Testis (tissue), 2 donors: ENCODE measurements at regions not wholly inside any gene's neighbourhood (a gene's known extent, or its start where the extent isn't known, plus 50 kb on each side); places are given as distances from the start of the nearest gene placed in this dataset.

Experiments used
- DNase-seq: peaks from one replicate; pipeline ENCODE4 v3.0.0-alpha.2; 2019
- H3K27ac ChIP-seq, 2 donors: fragments of 200-600 bp; sonication (generic); one replicate each; pipeline ENCODE4 v1.5.1; 2019
- H3K27me3 ChIP-seq: fragments of 200-600 bp; sonication (generic); one replicate; pipeline ENCODE4 v1.5.1; 2019
- H3K36me3 ChIP-seq: fragments of 200-600 bp; sonication (generic); one replicate; pipeline ENCODE4 v1.5.1; 2017; ENCODE audit warnings: low read depth; ENCODE audit errors: missing control alignments
- H3K4me1 ChIP-seq: fragments of 200-600 bp; sonication (generic); one replicate; pipeline ENCODE4 v1.5.1; 2019
- H3K4me3 ChIP-seq, 2 donors: fragments of 200-600 bp; sonication (generic); one replicate each; pipeline ENCODE4 v1.5.1; 2017 to 2019
- H3K9me3 ChIP-seq: fragments of 200-600 bp; sonication (generic); one replicate; pipeline ENCODE4 v1.5.1; 2017
- POLR2A ChIP-seq: fragments of 450-650 bp; IDR thresholded peaks from one replicate; pipeline ENCODE4 v1.6.1; 2017; ENCODE audit warnings: antibody characterized with exemption, mild to moderate bottlenecking, moderate library complexity
- WGBS, 2 donors: methylation state at CpG; one replicate each; pipeline ENCODE4 v1.1.5; 2018; 5-methylcytosine and 5-hydroxymethylcytosine counted together
- intact Hi-C: fragments of 100-400 bp; cut with DNase I; formaldehyde crosslinking; loops from one replicate; pipeline ENCODE4 v1.15.1; 2023; ENCODE audit warnings: low total_unique reads
- TF ChIP-seq, protein P1 (sequence below), 3 experiments: fragments of 450-650 bp in 2 of 3; fragments of 200-600 bp in 1 of 3; sonication (generic) in 1 of 3; IDR thresholded peaks; one replicate each; pipeline ENCODE4 v1.5.1; 2016 to 2019; ENCODE audit warnings: antibody characterized with exemption in 3 of 3, mild to moderate bottlenecking in 2 of 3, moderate library complexity in 1 of 3

DNA sequence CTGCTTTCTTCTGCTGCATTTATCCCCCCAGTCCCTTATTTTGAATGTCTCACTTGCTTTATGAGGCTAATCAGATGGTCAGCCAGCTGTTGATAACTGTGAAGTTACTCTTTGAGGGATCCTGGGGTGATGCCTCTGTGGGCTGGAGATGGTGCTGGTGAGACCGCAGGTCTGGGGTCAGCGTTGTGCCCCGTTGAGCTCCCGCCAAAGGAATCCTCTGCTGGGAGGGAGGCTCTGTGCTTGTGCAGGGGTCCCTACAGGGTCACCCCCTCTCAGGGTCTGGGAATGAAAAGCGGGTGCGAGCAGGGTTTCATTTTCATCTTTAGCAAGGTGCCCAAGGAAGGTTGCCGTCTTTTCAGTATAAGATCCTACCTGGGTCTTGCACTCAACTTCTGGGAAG is 161.2 kb upstream of the RTL1 start:
- H3K36me3 ChIP-seq, result no peaks in the 10 kb centered on the region

DNA sequence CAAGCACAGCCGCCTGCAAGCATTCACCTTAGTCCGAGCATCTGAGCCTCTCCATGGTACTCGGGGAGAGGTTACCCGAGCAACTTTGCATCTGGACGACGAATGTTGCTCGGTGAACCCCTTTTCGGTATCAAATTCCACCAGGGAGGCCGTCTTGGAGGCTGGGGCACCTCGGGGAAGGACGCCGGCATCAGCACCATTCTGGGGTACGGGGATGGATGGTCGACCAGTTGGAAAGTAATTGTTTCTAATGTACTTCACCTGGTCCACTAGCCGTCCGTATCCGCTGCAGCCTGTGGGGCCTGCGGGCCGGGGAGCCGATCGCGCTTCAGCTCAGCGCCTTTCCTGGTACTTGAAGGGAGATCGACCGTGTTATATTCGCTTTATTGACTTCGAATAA is 161.7 kb upstream of the RTL1 start:
- TF ChIP-seq, protein P1, sequence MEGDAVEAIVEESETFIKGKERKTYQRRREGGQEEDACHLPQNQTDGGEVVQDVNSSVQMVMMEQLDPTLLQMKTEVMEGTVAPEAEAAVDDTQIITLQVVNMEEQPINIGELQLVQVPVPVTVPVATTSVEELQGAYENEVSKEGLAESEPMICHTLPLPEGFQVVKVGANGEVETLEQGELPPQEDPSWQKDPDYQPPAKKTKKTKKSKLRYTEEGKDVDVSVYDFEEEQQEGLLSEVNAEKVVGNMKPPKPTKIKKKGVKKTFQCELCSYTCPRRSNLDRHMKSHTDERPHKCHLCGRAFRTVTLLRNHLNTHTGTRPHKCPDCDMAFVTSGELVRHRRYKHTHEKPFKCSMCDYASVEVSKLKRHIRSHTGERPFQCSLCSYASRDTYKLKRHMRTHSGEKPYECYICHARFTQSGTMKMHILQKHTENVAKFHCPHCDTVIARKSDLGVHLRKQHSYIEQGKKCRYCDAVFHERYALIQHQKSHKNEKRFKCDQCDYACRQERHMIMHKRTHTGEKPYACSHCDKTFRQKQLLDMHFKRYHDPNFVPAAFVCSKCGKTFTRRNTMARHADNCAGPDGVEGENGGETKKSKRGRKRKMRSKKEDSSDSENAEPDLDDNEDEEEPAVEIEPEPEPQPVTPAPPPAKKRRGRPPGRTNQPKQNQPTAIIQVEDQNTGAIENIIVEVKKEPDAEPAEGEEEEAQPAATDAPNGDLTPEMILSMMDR (IDR thresholded peaks at IDR 0.05), result no peak
- no peak for TF ChIP-seq POLR2A
- 96 to 98% methylated on average over 26 to 27 of the region's 27 CpGs for WGBS, 2 donors
- no peak overlapping the region for H3K4me3 ChIP-seq
- no peak overlapping the region for H3K27ac ChIP-seq
- no peaks in the 10 kb centered on the region for H3K9me3 ChIP-seq
- no peak for DNase-seq
- H3K4me1 ChIP-seq, result no peaks in the 10 kb centered on the region
- H3K36me3 ChIP-seq, result no peaks in the 10 kb centered on the region
- no peaks in the 10 kb centered on the region for H3K27me3 ChIP-seq
- intact Hi-C loops, result no loop called here

More for the DNA sequence above, 161.2 kb upstream of the RTL1 start:
- Histone ChIP-seq H3K4me1 (no peaks in the 10 kb centered on the region), H3K4me3 (no peak overlapping the region), H3K27me3 (no peaks in the 10 kb centered on the region), H3K27ac (no peak overlapping the region), H3K9me3 (no peaks in the 10 kb centered on the region)
- intact Hi-C loops, result no loop called here
- no peak for TF ChIP-seq POLR2A
- TF ChIP-seq, protein P1 (IDR thresholded peaks at IDR 0.05), result no peak
- DNase-seq, result no peak
- WGBS, 2 donors, result 90 to 91% methylated on average over 7 of the region's 7 CpGs

DNA sequence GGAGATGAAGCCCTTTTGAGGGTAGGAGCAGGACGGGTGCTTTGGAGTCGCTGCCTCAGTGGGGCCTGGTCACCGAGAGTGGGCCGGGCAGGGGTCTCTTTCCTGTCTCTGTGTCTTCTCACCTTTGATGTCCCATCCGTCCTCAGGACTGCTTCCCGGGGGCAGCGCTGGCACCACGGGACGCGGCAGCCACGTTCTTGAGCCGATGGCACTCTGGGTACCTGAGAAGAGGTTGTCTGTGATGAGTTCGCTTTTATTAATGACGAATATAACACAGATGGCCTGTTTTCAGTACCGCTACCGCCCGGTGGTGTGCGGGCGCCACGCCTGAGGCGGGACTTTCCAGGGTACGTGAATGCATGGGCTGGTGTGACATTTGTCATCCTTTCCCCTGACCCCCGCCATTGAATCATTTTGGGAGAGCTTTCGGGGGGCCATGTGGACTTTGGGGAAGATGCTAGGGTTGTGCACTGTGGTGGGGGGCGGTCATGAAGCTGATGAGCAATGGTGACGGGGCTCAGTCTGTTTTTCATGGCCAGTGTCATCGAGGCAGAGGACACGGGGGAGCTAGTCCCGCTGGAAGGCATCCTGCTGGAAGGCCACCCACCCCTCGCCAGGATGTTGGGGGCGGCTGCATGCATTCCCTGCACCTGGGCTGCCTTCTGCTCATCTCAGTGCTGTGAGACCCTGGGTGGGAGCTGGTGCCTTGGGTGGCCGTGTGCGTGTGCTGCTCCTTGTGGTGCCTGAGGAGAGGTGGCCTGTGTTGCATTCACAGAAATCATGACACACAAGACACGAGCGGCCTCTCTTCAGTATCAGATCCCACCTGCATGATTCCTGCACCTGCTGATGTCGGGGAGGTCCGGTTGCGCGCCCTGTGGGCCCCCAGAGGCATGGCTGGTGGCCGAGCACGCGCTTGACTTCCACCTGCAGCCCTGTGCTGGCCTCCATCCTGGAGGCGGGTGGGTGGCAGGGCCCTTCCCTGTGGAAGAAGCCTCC is 162.5 kb upstream of the RTL1 start:
- intact Hi-C loops, result no loop called here
- DNase-seq, result no peak
- TF ChIP-seq, protein P1 (IDR thresholded peaks at IDR 0.05), result no peak
- TF ChIP-seq POLR2A, result no peak

DNA sequence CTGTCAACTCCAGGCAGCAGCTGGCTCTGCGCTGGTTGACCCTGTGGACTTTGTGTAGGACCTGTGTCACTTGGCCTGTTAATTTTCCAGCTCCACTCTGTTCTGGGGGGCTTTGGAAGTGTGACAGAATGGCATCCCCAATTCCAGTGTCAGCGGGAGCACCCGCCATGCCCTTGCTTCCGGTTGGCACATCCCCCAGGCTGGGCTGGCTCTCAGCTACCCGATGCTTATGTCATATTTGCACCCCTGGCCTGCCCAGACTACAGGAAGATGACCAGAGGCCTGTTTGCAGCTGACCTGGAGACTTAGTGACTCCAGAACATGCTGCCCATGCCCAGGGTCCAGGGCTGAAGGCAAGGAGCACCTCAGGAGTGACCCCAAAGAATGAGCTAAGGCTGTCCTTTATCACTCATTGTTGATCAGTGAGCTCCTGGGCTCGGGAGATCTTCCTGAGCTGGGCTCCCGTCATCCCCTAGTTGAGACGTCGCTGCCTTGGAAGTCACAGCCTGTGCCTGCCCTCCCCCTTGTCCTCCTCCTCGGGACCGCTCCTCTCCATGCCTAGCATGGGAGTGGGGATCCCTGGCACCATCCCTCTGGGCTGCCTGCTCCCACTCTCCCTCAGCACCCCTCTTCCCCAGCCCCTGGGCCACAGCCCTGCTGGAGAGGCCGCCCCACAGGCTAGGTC is 163.4 kb upstream of the RTL1 start:
- 82 to 87% methylated on average over 8 to 12 of the region's 12 CpGs for WGBS, 2 donors
- Histone ChIP-seq H3K36me3 (no peaks in the 10 kb centered on the region), H3K27me3 (no peaks in the 10 kb centered on the region), H3K4me3 (no peak overlapping the region), H3K27ac (no peak overlapping the region), H3K9me3 (no peaks in the 10 kb centered on the region), H3K4me1 (no peaks in the 10 kb centered on the region)
- DNase-seq, result no peak
- intact Hi-C loops, result no loop called here
- TF ChIP-seq POLR2A, result no peak
- TF ChIP-seq, protein P1 (IDR thresholded peaks at IDR 0.05), result no peak

More for the DNA sequence above, 162.5 kb upstream of the RTL1 start:
- Histone ChIP-seq H3K4me3 (no peak overlapping the region), H3K36me3 (no peaks in the 10 kb centered on the region), H3K27me3 (no peaks in the 10 kb centered on the region), H3K9me3 (no peaks in the 10 kb centered on the region), H3K27ac (no peak overlapping the region), H3K4me1 (no peaks in the 10 kb centered on the region)
- WGBS, 2 donors, result 94 to 96% methylated on average over 29 to 43 of the region's 43 CpGs
